ENCODE measurements at regions not wholly inside any gene's neighbourhood (a gene's known extent, or its start where the extent isn't known, plus 50 kb on each side); places are given as distances from the start of the nearest gene placed in this dataset.
"Not testable (repeated sequence)": the region's sequence is repeated elsewhere in the genome, so short reads cannot be mapped to it uniquely, and the experiment has no call there.

GRCh38 chr1:221857094-221857444 lies 115.2 kb upstream of the DUSP10 start:
- WGBS, 2 experiments (ENCODE audit: extremely low coverage in 1 of 2, insufficient coverage in 1 of 2, insufficient read length in 1 of 2, insufficient replicate concordance in 2 of 2, low coverage in 1 of 2, low lambda C conversion rate in 2 of 2, missing lambda C conversion rate in 1 of 2): 22% methylated on average over 2 of the region's 4 CpGs; no CpG with 5 or more reads in 1 of the 2 experiments
- not testable (repeated sequence) for H3K23me2 ChIP-seq (ENCODE audit: low read depth, low read length)
- peak; percentile 81 for FAIRE-seq

More at GRCh38 chr1:221857094-221857444, 115.2 kb upstream of the DUSP10 start:
- H2BK5ac ChIP-seq (ENCODE audit: low read depth, low read length); H3K18ac ChIP-seq (ENCODE audit: extremely low read depth, low read length); DNase-seq (ENCODE audit: low read depth in 1 of 2, low spot score in 2 of 2); H2BK20ac ChIP-seq (ENCODE audit: low read length); H2BK12ac ChIP-seq (ENCODE audit: low read depth, low read length); H3K27ac ChIP-seq (ENCODE audit: low read depth, low read length); H4K20me1 ChIP-seq (replicated peaks in 1 of 2; ENCODE audit: control insufficient read depth in 1 of 2, insufficient read depth in 2 of 2, low read length in 2 of 2); H3K4ac ChIP-seq (replicated peaks; ENCODE audit: insufficient read length, low read depth, low read length); H3K23ac ChIP-seq (ENCODE audit: insufficient read length); H3K4me1 ChIP-seq (replicated peaks in 1 of 4; ENCODE audit: control insufficient read depth in 3 of 4, insufficient read depth in 4 of 4, low read length in 3 of 4); H3K14ac ChIP-seq (ENCODE audit: insufficient read length); H4K8ac ChIP-seq (ENCODE audit: extremely low read depth, insufficient read depth, low read length); H3K36me3 ChIP-seq (ENCODE audit: control insufficient read depth in 2 of 4, insufficient read depth in 4 of 4, low read length in 3 of 4); H2BK120ac ChIP-seq (replicated peaks; ENCODE audit: low read depth, low read length); H2BK15ac ChIP-seq (ENCODE audit: low read length); H3K9me3 ChIP-seq (ENCODE audit: insufficient read depth in 2 of 2, low read depth in 1 of 2, low read length in 1 of 2); H3K79me2 ChIP-seq (ENCODE audit: control insufficient read depth in 1 of 2, insufficient read depth in 2 of 2, low read length in 2 of 2); H4K5ac ChIP-seq (ENCODE audit: insufficient read length, low read depth, low read length); H4K91ac ChIP-seq (replicated peaks; ENCODE audit: insufficient read length, low read length); H2AFZ ChIP-seq (ENCODE audit: low read length); H3K4me2 ChIP-seq (ENCODE audit: insufficient read depth in 1 of 2, low read depth in 2 of 2, low read length in 2 of 2); H3K79me1 ChIP-seq (ENCODE audit: low read depth, low read length); H2AK5ac ChIP-seq (ENCODE audit: low read depth, low read length); H3K4me3 ChIP-seq (ENCODE audit: extremely low read depth in 1 of 4, insufficient read depth in 2 of 4, low read depth in 3 of 4, low read length in 4 of 4); H3K27me3 ChIP-seq (replicated peaks in 1 of 4; ENCODE audit: control insufficient read depth in 3 of 4, extremely low read depth in 1 of 4, insufficient read depth in 3 of 4, low read length in 3 of 4); H3K56ac ChIP-seq (replicated peaks; ENCODE audit: insufficient read length, low read depth, low read length); POLR2A ChIA-PET (ENCODE audit: partially characterized antibody); H3K9ac ChIP-seq (replicated peaks in 1 of 4; ENCODE audit: extremely low read depth in 1 of 4, low read depth in 3 of 4, low read length in 3 of 4): not testable (repeated sequence)
- TF ChIP-seq CEBPB (IDR thresholded peaks at IDR 0.05; ENCODE audit: low read depth, low read length): peak; percentile 67; the same call in 1 of the 2 replicates
- TF ChIP-seq, protein P1, sequence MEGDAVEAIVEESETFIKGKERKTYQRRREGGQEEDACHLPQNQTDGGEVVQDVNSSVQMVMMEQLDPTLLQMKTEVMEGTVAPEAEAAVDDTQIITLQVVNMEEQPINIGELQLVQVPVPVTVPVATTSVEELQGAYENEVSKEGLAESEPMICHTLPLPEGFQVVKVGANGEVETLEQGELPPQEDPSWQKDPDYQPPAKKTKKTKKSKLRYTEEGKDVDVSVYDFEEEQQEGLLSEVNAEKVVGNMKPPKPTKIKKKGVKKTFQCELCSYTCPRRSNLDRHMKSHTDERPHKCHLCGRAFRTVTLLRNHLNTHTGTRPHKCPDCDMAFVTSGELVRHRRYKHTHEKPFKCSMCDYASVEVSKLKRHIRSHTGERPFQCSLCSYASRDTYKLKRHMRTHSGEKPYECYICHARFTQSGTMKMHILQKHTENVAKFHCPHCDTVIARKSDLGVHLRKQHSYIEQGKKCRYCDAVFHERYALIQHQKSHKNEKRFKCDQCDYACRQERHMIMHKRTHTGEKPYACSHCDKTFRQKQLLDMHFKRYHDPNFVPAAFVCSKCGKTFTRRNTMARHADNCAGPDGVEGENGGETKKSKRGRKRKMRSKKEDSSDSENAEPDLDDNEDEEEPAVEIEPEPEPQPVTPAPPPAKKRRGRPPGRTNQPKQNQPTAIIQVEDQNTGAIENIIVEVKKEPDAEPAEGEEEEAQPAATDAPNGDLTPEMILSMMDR (IDR thresholded peaks at IDR 0.05; ENCODE audit: control extremely low read depth in 1 of 3, insufficient read depth in 1 of 3, low read depth in 1 of 3, low read length in 3 of 3): peak in 1 of 3 experiments; percentile 24; a peak in 1 of 4 replicates
- CTCF ChIA-PET (ENCODE audit: partially characterized antibody): interaction anchor here (1.0 to 1.3 kb wide), 7 partner anchors 9 to 390 kb away, joined by 3 to 6 read pairs (median 4); no protein-coding TSS in a partner anchor

All from H1 (cell line).